NB4 (cell line): ENCODE measurements at regions not wholly inside any gene's neighbourhood (a gene's known extent, or its start where the extent isn't known, plus 50 kb on each side); places are given as distances from the start of the nearest gene placed in this dataset.

Experiments used
- CTCF ChIP-seq: IDR thresholded peaks from one replicate; pipeline ENCODE4 v1.5.1; 2012; ENCODE audit warnings: low read depth, low read length
- MAX ChIP-seq: IDR thresholded peaks from 2 replicates; pipeline ENCODE4 v1.6.1; 2011; ENCODE audit warnings: low read depth, low read length
- MYC ChIP-seq: IDR thresholded peaks from 2 replicates; pipeline ENCODE4 v1.6.1; 2011; ENCODE audit warnings: low read depth, low read length
- POLR2A ChIP-seq: IDR thresholded peaks from 2 replicates; pipeline ENCODE4 v1.6.1; 2011; ENCODE audit warnings: mild to moderate bottlenecking; ENCODE audit not compliant: insufficient read length; ENCODE audit errors: extremely low read depth

GRCh38 chr3:3606321-3606720 lies 192.9 kb upstream of the LRRN1 start:
- TF ChIP-seq CTCF (no peak), POLR2A (no peak), MAX (no peak), MYC (no peak)
